Gastrocnemius medialis (tissue), 4 donors: ENCODE measurements at regions not wholly inside any gene's neighbourhood (a gene's known extent, or its start where the extent isn't known, plus 50 kb on each side); places are given as distances from the start of the nearest gene placed in this dataset.

Source experiments
- POLR2A ChIP-seq, 2 donors: fragments of 450-650 bp; IDR thresholded peaks; one replicate each; pipeline ENCODE4 v1.6.1; 2017; ENCODE audit warnings: antibody characterized with exemption in 2 of 2, mild to moderate bottlenecking in 2 of 2, moderate library complexity in 2 of 2
- TF ChIP-seq, protein P1 (sequence below), 5 experiments: fragments of 450-650 bp in 3 of 5; fragments of 200-600 bp in 2 of 5; sonication (generic) in 2 of 5; IDR thresholded peaks in 4 of 5; conservative IDR thresholded peaks in 1 of 5; 1 replicate in 4 of 5; 2 replicates in 1 of 5; pipeline ENCODE4 v1.5.1; 2016 to 2019; ENCODE audit warnings: antibody characterized with exemption in 5 of 5, mild to moderate bottlenecking in 3 of 5, moderate library complexity in 3 of 5

DNA sequence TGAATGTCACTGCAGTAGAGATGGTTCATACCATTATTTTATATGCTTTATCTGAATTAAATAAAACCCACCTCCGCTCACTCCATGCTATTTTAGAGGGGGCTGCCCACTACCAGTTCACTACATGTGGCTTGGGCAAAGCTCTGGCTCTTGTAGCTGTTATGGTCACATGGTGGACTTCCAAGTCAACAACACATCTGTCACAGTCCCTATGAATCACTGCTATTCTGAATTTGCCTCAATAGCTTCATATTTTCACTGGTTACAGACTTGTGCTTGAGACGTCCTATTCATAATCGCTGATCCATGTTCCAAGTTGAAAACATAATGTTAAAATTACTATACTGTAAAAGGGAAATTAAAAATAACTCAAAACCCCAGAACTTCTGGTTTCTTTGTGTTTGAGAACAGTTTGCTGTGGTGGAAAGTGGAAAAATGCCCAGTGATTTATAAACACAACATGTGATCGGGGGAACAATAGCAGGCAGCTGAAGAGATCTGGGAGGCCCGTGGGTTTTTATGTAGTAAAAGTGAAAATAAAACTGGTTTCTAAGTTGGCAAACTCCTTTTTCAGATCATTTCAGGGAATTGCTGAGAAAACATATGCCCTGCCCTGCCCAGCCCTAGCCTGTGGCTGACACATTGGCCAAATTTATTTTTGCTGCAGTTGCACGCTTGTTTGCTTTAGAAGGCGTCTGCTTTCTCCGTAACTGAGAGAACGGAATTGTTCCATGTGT, 128.8 kb upstream of the PRR23C start:
- TF ChIP-seq, protein P1, sequence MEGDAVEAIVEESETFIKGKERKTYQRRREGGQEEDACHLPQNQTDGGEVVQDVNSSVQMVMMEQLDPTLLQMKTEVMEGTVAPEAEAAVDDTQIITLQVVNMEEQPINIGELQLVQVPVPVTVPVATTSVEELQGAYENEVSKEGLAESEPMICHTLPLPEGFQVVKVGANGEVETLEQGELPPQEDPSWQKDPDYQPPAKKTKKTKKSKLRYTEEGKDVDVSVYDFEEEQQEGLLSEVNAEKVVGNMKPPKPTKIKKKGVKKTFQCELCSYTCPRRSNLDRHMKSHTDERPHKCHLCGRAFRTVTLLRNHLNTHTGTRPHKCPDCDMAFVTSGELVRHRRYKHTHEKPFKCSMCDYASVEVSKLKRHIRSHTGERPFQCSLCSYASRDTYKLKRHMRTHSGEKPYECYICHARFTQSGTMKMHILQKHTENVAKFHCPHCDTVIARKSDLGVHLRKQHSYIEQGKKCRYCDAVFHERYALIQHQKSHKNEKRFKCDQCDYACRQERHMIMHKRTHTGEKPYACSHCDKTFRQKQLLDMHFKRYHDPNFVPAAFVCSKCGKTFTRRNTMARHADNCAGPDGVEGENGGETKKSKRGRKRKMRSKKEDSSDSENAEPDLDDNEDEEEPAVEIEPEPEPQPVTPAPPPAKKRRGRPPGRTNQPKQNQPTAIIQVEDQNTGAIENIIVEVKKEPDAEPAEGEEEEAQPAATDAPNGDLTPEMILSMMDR (IDR thresholded peaks at IDR 0.05 in 4 of 5, conservative IDR thresholded peaks at IDR 0.05 in 1 of 5), result no peak
- no peak for TF ChIP-seq POLR2A (IDR thresholded peaks at IDR 0.05)
